ENCODE measurements at regions not wholly inside any gene's neighbourhood (a gene's known extent, or its start where the extent isn't known, plus 50 kb on each side); places are given as distances from the start of the nearest gene placed in this dataset.

DNA sequence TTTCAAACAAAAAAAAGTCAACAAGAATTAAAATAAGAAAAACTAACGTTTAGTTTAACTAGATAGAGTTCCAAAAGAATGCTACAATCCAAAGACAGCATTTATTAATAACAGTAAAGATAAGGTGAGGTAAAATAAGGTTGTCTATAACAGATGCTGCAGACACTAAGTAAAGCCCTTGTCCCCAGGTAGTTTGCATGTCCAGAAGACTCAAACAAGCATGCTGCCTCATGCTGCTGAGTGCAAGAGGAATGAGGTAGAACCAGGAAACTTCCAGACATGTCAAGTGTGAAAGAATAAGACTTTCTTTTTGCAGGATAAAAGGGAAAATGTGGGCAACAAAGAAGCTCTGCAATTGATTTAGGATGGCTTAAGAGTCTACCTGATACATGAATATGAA lies 439.2 kb downstream of the PLOD2 start:
- no peaks in the 10 kb centered on the region for H3K9me3 ChIP-seq (ENCODE audit: low read length)
- no peak for DNase-seq
- H3K4me3 ChIP-seq (ENCODE audit: low read length): no peak overlapping the region
- Mint-ChIP-seq H3K27ac (no peak overlapping the region), H3K4me1 (no peaks in the 10 kb centered on the region), H3K9me3 (peaks cover 0 to 6% (median 0%) of the 10 kb centered on the region in 5 donors), H3K27me3 (no peaks in the 10 kb centered on the region), H3K4me3 (no peak overlapping the region), H3K36me3 (no peaks in the 10 kb centered on the region)
- no peaks in the 10 kb centered on the region for H3K27me3 ChIP-seq (ENCODE audit: insufficient read depth, low read length, poor library complexity, severe bottlenecking)
- POLR2A ChIA-PET: no interaction called here
- no peaks in the 10 kb centered on the region for H3K4me1 ChIP-seq (ENCODE audit: insufficient read depth, low read length)
- no peaks in the 10 kb centered on the region for H3K36me3 ChIP-seq (ENCODE audit: insufficient read depth, low read length)
- no peak overlapping the region for H3K27ac ChIP-seq (ENCODE audit: low read depth, low read length)
- CTCF ChIA-PET: no interaction called here

DNA sequence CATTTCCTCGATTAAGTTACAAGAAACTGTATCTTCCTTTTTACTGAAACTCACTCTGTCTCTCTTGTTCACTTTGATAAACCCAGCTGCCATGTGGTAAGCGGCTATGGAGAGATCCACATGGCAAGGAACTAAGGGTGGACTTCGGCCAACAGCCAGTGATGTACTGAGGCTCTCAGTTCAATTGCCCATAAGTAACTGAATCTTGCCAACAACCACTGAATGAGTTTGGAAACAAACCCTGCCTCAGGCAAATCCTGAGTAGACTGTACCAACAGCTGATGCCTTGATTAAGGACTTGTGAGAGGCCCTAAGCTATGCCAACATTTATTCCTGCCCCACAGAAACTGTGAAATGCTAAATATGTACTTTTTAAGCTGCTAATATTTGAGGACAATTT lies 433.5 kb downstream of the PLOD2 start:
- H3K4me1 ChIP-seq (ENCODE audit: insufficient read depth, low read length): no peaks in the 10 kb centered on the region
- H3K27ac Mint-ChIP-seq: no peak overlapping the region
- peaks cover 0 to 6% (median 3%) of the 10 kb centered on the region in 5 donors for H3K9me3 Mint-ChIP-seq
- H3K36me3 Mint-ChIP-seq: no peaks in the 10 kb centered on the region
- no peak overlapping the region for H3K4me3 ChIP-seq (ENCODE audit: low read length)
- H3K27me3 Mint-ChIP-seq: no peaks in the 10 kb centered on the region
- ChIA-PET POLR2A (no interaction called here), CTCF (no interaction called here)
- H3K27me3 ChIP-seq (ENCODE audit: insufficient read depth, low read length, poor library complexity, severe bottlenecking): no peaks in the 10 kb centered on the region
- no peak overlapping the region for H3K4me3 Mint-ChIP-seq
- H3K27ac ChIP-seq (ENCODE audit: low read depth, low read length): no peak overlapping the region
- no peaks in the 10 kb centered on the region for H3K4me1 Mint-ChIP-seq
- DNase-seq: no peak
- H3K36me3 ChIP-seq (ENCODE audit: insufficient read depth, low read length): no peaks in the 10 kb centered on the region
- no peaks in the 10 kb centered on the region for H3K9me3 ChIP-seq (ENCODE audit: low read length)

DNA sequence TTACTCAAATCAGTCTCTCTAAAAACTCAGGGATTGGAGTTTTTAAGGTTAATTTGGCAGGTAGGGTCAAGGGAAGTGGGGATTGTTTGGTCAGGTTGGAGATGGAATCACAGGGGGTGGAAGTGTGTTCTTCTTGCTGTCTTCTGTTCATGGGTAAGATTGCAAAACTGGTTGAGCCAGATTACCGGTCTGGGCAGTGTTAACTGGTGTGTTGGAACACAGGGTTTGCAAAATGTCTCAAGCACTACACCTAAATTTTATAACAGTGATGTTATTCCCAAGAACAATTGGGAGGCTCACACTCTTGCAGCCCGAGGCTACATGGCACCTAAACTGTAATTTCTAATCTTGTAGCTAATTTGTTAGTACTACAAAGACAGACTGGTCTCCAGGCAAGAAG lies 425.4 kb downstream of the PLOD2 start:
- Mint-ChIP-seq H3K4me3 (no peak overlapping the region), H3K36me3 (no peaks in the 10 kb centered on the region), H3K4me1 (no peaks in the 10 kb centered on the region), H3K27ac (no peak overlapping the region), H3K27me3 (no peaks in the 10 kb centered on the region), H3K9me3 (peaks cover 2 to 5% (median 3%) of the 10 kb centered on the region in 5 donors)
- H3K4me3 ChIP-seq (ENCODE audit: low read length): no peak overlapping the region
- no peaks in the 10 kb centered on the region for H3K36me3 ChIP-seq (ENCODE audit: insufficient read depth, low read length)
- ChIA-PET CTCF (no interaction called here), POLR2A (no interaction called here)
- no peaks in the 10 kb centered on the region for H3K27me3 ChIP-seq (ENCODE audit: insufficient read depth, low read length, poor library complexity, severe bottlenecking)
- H3K4me1 ChIP-seq (ENCODE audit: insufficient read depth, low read length): no peaks in the 10 kb centered on the region
- no peaks in the 10 kb centered on the region for H3K9me3 ChIP-seq (ENCODE audit: low read length)
- no peak overlapping the region for H3K27ac ChIP-seq (ENCODE audit: low read depth, low read length)
- no peak for DNase-seq

DNA sequence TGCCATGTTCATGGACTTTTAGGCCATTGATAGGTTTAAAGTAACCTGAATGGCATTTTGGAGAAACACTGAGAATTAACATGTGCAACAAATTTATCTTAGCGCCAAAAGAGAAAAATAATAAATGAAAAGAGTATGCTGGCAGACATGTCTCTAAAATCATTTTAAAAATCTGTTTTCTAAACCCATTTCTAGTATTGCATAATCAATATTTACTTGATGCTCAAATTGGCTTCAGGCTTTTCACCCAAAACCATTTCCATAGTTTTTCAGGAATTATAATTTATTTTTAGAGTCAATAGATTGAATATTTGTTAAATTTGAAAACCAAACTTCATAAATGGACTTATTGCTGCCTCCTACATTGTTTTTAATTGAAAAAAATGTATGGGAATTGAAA lies 423.0 kb downstream of the PLOD2 start:
- no peak overlapping the region for H3K27ac Mint-ChIP-seq
- Histone ChIP-seq H3K9me3 (ENCODE audit: low read length) (no peaks in the 10 kb centered on the region), H3K4me3 (ENCODE audit: low read length) (no peak overlapping the region), H3K36me3 (ENCODE audit: insufficient read depth, low read length) (no peaks in the 10 kb centered on the region), H3K27ac (ENCODE audit: low read depth, low read length) (no peak overlapping the region), H3K27me3 (ENCODE audit: insufficient read depth, low read length, poor library complexity, severe bottlenecking) (no peaks in the 10 kb centered on the region), H3K4me1 (ENCODE audit: insufficient read depth, low read length) (no peaks in the 10 kb centered on the region)
- H3K9me3 Mint-ChIP-seq: peaks cover 0 to 5% (median 2%) of the 10 kb centered on the region in 5 donors
- H3K4me1 Mint-ChIP-seq: no peaks in the 10 kb centered on the region
- no peak overlapping the region for H3K4me3 Mint-ChIP-seq
- no peaks in the 10 kb centered on the region for H3K27me3 Mint-ChIP-seq
- ChIA-PET POLR2A (no interaction called here), CTCF (no interaction called here)
- no peaks in the 10 kb centered on the region for H3K36me3 Mint-ChIP-seq
- no peak for DNase-seq

DNA sequence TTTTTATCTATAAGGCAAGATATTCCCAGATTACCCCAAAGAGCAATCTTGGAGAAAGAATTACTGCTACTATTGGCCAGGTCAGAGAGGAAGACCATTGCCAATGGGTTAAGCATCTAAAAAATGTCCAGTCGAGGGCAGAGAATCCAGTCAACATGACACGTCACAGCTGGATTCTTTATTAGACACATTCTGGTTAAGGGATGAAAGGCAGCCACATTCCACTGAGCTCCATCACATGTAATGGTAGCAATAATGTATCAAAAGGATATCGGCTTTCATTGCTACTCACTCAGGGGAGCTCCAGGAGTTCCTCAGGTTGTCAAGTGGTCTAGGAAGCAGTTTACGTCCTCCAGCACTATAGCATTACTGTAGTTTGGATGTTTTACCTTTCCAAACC lies 421.1 kb downstream of the PLOD2 start:
- H3K4me1 Mint-ChIP-seq: no peaks in the 10 kb centered on the region
- H3K36me3 ChIP-seq (ENCODE audit: insufficient read depth, low read length): no peaks in the 10 kb centered on the region
- no peaks in the 10 kb centered on the region for H3K4me1 ChIP-seq (ENCODE audit: insufficient read depth, low read length)
- H3K9me3 ChIP-seq (ENCODE audit: low read length): no peaks in the 10 kb centered on the region
- DNase-seq: no peak
- H3K36me3 Mint-ChIP-seq: no peaks in the 10 kb centered on the region
- no peak overlapping the region for H3K27ac ChIP-seq (ENCODE audit: low read depth, low read length)
- H3K4me3 ChIP-seq (ENCODE audit: low read length): no peak overlapping the region
- H3K27me3 ChIP-seq (ENCODE audit: insufficient read depth, low read length, poor library complexity, severe bottlenecking): no peaks in the 10 kb centered on the region
- CTCF ChIA-PET: no interaction called here
- POLR2A ChIA-PET: no interaction called here
- H3K9me3 Mint-ChIP-seq: peaks cover 0 to 5% (median 2%) of the 10 kb centered on the region in 5 donors
- H3K27ac Mint-ChIP-seq: no peak overlapping the region
- no peaks in the 10 kb centered on the region for H3K27me3 Mint-ChIP-seq
- H3K4me3 Mint-ChIP-seq: no peak overlapping the region

DNA sequence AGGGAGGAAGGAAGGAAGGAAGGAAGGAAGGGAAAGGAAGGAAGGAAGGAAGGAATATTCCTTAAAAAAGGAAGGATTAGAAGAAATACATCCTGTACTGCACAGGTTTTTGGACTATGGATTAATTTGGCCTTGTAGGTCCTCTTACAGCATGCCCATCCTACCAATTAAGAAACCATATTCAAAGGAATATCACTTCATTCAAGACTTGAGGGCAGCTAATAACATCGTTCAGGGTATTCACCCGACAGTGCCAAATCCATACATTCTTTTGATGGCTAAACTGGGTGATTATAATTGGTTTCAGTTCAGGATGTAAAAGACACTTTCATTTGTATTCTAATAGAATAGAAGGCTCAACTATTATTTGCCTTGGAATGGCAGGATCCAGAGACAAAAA lies 410.3 kb downstream of the PLOD2 start:
- H3K4me1 Mint-ChIP-seq: no peaks in the 10 kb centered on the region
- H3K27ac ChIP-seq (ENCODE audit: low read depth, low read length): no peak overlapping the region
- CTCF ChIA-PET: interaction anchor here (0.6 kb wide), 1 partner anchor 9 kb away, joined by 3 read pairs; no protein-coding TSS in a partner anchor
- H3K4me3 Mint-ChIP-seq: no peak overlapping the region
- no peak for DNase-seq
- no peaks in the 10 kb centered on the region for H3K4me1 ChIP-seq (ENCODE audit: insufficient read depth, low read length)
- no peak overlapping the region for H3K4me3 ChIP-seq (ENCODE audit: low read length)
- H3K9me3 Mint-ChIP-seq: peaks cover 0 to 16% (median 3%) of the 10 kb centered on the region in 5 donors
- H3K27me3 Mint-ChIP-seq: no peaks in the 10 kb centered on the region
- H3K27ac Mint-ChIP-seq: no peak overlapping the region
- H3K36me3 ChIP-seq (ENCODE audit: insufficient read depth, low read length): no peaks in the 10 kb centered on the region
- no peaks in the 10 kb centered on the region for H3K9me3 ChIP-seq (ENCODE audit: low read length)
- POLR2A ChIA-PET: no interaction called here
- H3K27me3 ChIP-seq (ENCODE audit: insufficient read depth, low read length, poor library complexity, severe bottlenecking): no peaks in the 10 kb centered on the region
- H3K36me3 Mint-ChIP-seq: no peaks in the 10 kb centered on the region

DNA sequence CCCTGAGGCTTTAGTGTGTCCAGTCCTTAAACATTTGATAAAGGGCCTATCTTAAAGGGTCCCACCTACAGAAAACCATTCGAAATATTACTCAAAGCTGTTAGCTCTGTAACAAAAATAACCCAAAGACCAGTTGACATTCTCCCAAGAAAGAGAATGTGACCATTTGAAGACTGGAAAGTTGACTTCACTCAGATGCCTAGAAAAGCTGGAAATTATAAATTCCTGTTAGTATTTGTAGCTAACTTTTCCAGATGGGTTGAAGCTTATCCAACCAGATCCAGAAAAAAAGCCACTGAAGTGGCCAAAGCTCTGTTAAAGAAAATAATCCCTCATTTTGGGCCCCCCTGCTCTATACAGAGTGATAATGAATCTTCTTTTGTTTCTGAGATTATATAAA lies 408.4 kb downstream of the PLOD2 start:
- H3K27ac ChIP-seq (ENCODE audit: low read depth, low read length): no peak overlapping the region
- no peaks in the 10 kb centered on the region for H3K4me1 ChIP-seq (ENCODE audit: insufficient read depth, low read length)
- no peak overlapping the region for H3K27ac Mint-ChIP-seq
- ChIA-PET CTCF (no interaction called here), POLR2A (no interaction called here)
- H3K27me3 ChIP-seq (ENCODE audit: insufficient read depth, low read length, poor library complexity, severe bottlenecking): no peaks in the 10 kb centered on the region
- H3K36me3 ChIP-seq (ENCODE audit: insufficient read depth, low read length): no peaks in the 10 kb centered on the region
- H3K9me3 ChIP-seq (ENCODE audit: low read length): no peaks in the 10 kb centered on the region
- no peak overlapping the region for H3K4me3 ChIP-seq (ENCODE audit: low read length)
- H3K9me3 Mint-ChIP-seq: peaks cover 0 to 18% (median 3%) of the 10 kb centered on the region in 5 donors
- no peak for DNase-seq
- H3K36me3 Mint-ChIP-seq: no peaks in the 10 kb centered on the region
- no peaks in the 10 kb centered on the region for H3K27me3 Mint-ChIP-seq
- no peaks in the 10 kb centered on the region for H3K4me1 Mint-ChIP-seq
- H3K4me3 Mint-ChIP-seq: no peak overlapping the region

DNA sequence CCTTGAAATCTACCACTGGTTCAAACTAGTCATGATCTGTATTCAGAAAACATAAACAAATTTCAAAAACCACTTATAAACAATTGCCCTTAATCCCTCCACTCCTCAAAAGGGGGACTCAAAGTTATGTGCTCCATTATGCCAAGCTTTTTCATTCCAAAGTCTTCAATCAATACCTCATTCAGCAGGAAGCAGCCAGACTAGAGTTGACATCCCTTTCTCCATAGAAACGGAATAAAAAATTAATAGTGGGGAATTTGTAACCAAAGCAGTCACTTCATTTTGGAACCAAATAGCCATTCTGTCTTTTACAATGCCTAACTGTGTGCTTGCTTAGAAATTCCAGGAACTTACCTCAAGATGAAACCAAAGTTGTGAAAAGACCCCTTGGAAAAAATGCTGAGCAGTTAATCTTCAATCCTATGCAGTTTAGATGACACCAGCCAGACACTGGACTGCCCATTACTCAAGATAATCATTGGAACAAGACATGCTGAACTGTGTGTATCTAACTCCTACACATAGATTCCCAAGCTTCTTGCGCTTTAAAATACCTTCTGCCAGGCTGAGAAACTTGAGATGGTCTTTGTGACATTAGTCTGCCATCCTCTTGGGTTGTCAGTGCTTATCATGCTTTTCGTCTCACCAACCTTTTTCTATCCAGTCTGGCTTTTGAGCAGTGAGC lies 406.2 kb downstream of the PLOD2 start:
- Mint-ChIP-seq H3K4me3 (no peak overlapping the region), H3K27me3 (no peaks in the 10 kb centered on the region), H3K4me1 (no peaks in the 10 kb centered on the region), H3K9me3 (peaks cover 0 to 18% (median 0%) of the 10 kb centered on the region in 5 donors), H3K27ac (no peak overlapping the region), H3K36me3 (no peaks in the 10 kb centered on the region)
- Histone ChIP-seq H3K4me3 (ENCODE audit: low read length) (no peak overlapping the region), H3K27me3 (ENCODE audit: insufficient read depth, low read length, poor library complexity, severe bottlenecking) (no peaks in the 10 kb centered on the region), H3K9me3 (ENCODE audit: low read length) (no peaks in the 10 kb centered on the region), H3K27ac (ENCODE audit: low read depth, low read length) (no peak overlapping the region), H3K4me1 (ENCODE audit: insufficient read depth, low read length) (no peaks in the 10 kb centered on the region), H3K36me3 (ENCODE audit: insufficient read depth, low read length) (no peaks in the 10 kb centered on the region)
- CTCF ChIA-PET: no interaction called here
- POLR2A ChIA-PET: no interaction called here
- no peak for DNase-seq

DNA sequence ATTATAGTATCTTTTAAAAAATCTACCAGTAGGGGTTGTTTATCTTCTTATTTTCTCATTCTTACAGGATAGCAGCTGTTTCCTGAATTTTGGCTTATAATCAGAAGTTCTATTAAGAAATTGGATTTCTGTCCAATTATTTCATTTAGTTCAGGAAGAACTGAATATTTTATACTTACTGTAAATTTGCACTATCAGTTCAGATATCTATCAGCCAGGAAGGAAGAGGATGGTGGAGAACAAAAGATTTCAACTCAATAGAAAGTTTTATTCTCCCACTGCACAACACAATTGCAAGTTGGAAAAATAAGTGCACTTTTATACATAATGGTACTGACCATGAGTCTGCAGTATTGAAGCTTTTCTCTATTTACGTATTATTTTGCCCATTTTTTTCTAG lies 400.9 kb downstream of the PLOD2 start:
- no peak for DNase-seq
- CTCF ChIA-PET: interaction anchor here (0.6 kb wide), 1 partner anchor 10 kb away, joined by 3 read pairs; no protein-coding TSS in a partner anchor
- H3K4me1 ChIP-seq (ENCODE audit: insufficient read depth, low read length): no peaks in the 10 kb centered on the region

More for the DNA sequence above, 400.9 kb downstream of the PLOD2 start:
- Histone ChIP-seq H3K27me3 (ENCODE audit: insufficient read depth, low read length, poor library complexity, severe bottlenecking) (no peaks in the 10 kb centered on the region), H3K9me3 (ENCODE audit: low read length) (no peaks in the 10 kb centered on the region), H3K4me3 (ENCODE audit: low read length) (no peak overlapping the region), H3K27ac (ENCODE audit: low read depth, low read length) (no peak overlapping the region), H3K36me3 (ENCODE audit: insufficient read depth, low read length) (no peaks in the 10 kb centered on the region)
- Mint-ChIP-seq H3K27ac (no peak overlapping the region), H3K36me3 (no peaks in the 10 kb centered on the region), H3K9me3 (peaks cover 0 to 9% (median 0%) of the 10 kb centered on the region in 5 donors), H3K4me1 (no peaks in the 10 kb centered on the region), H3K4me3 (no peak overlapping the region), H3K27me3 (no peaks in the 10 kb centered on the region)
- POLR2A ChIA-PET: no interaction called here

Data from CD8-positive, alpha-beta memory T cell (primary cell).